H9 (cell line): ENCODE measurements at regions not wholly inside any gene's neighbourhood (a gene's known extent, or its start where the extent isn't known, plus 50 kb on each side); places are given as distances from the start of the nearest gene placed in this dataset.

Source experiments
- DNase-seq: peaks from one replicate; pipeline ENCODE4 v3.0.0-alpha.2; 2017
- H2AFZ ChIP-seq: one replicate; pipeline ENCODE4 v1.6.1; 2013; ENCODE audit warnings: mild to moderate bottlenecking, low read length, control low read depth, moderate library complexity
- H2AK5ac ChIP-seq: 2 replicates; pipeline ENCODE4 v1.6.1; 2013; ENCODE audit warnings: low read length, control low read depth, mixed read lengths; ENCODE audit not compliant: insufficient read length
- H2BK120ac ChIP-seq: one replicate; pipeline ENCODE4 v1.6.1; 2013; ENCODE audit warnings: low read depth, mild to moderate bottlenecking, low read length, control low read depth, inconsistent platforms; ENCODE audit not compliant: poor library complexity, severe bottlenecking
- H2BK12ac ChIP-seq: 2 replicates; pipeline ENCODE4 v1.6.1; 2013; ENCODE audit warnings: low read length, control low read depth, mixed read lengths, low read depth; ENCODE audit not compliant: insufficient read length
- H2BK15ac ChIP-seq: 2 replicates; pipeline ENCODE4 v1.6.1; 2013; ENCODE audit warnings: low read depth, low read length, control low read depth
- H2BK20ac ChIP-seq: one replicate; pipeline ENCODE4 v1.6.1; 2013; ENCODE audit warnings: low read depth, mild to moderate bottlenecking, low read length, control low read depth, inconsistent platforms; ENCODE audit not compliant: poor library complexity, severe bottlenecking
- H2BK5ac ChIP-seq: 2 replicates; pipeline ENCODE4 v1.6.1; 2013; ENCODE audit warnings: low read length, control low read depth, mixed read lengths; ENCODE audit not compliant: insufficient read length
- H3K14ac ChIP-seq: 2 replicates; pipeline ENCODE4 v1.6.1; 2013; ENCODE audit warnings: low read length, control low read depth; ENCODE audit not compliant: insufficient read depth
- H3K18ac ChIP-seq: 2 replicates; pipeline ENCODE4 v1.6.1; 2013; ENCODE audit warnings: low read depth, mild to moderate bottlenecking, mixed read lengths, low read length, control low read depth; ENCODE audit not compliant: insufficient read length
- H3K23ac ChIP-seq: 2 replicates; pipeline ENCODE4 v1.6.1; 2013; ENCODE audit warnings: low read length, control low read depth, mixed read lengths, low read depth; ENCODE audit not compliant: insufficient read length
- H3K23me2 ChIP-seq: 2 replicates; pipeline ENCODE4 v1.6.1; 2013; ENCODE audit warnings: low read depth, mild to moderate bottlenecking, mixed read lengths, low read length, control low read depth; ENCODE audit not compliant: insufficient read length, poor library complexity, severe bottlenecking
- H3K27ac ChIP-seq: 2 replicates; pipeline ENCODE4 v1.5.1; 2013; ENCODE audit warnings: low read length, control low read depth, mixed read lengths, low read depth; ENCODE audit not compliant: insufficient read length
- H3K27me3 ChIP-seq: 2 replicates; pipeline ENCODE4 v1.6.1; 2013; ENCODE audit warnings: low read length, control low read depth, inconsistent platforms; ENCODE audit not compliant: insufficient read depth
- H3K4ac ChIP-seq: 2 replicates; pipeline ENCODE4 v1.6.1; 2013; ENCODE audit warnings: low read depth, mild to moderate bottlenecking, control low read depth, inconsistent platforms, low read length, moderate library complexity
- H3K4me1 ChIP-seq: 2 replicates; pipeline ENCODE4 v1.6.1; 2013; ENCODE audit warnings: low read length, control low read depth, inconsistent platforms; ENCODE audit not compliant: insufficient read depth
- H3K4me2 ChIP-seq: 2 replicates; pipeline ENCODE4 v1.6.1; 2013; ENCODE audit warnings: low read length, control low read depth, mixed read lengths; ENCODE audit not compliant: insufficient read length, insufficient read depth
- H3K56ac ChIP-seq: 2 replicates; pipeline ENCODE4 v1.6.1; 2013; ENCODE audit warnings: low read depth, mild to moderate bottlenecking, mixed read lengths, low read length, control low read depth; ENCODE audit not compliant: insufficient read length
- H3K79me1 ChIP-seq: 2 replicates; pipeline ENCODE4 v1.6.1; 2013; ENCODE audit warnings: low read depth, mild to moderate bottlenecking, moderate library complexity, low read length, control low read depth, inconsistent platforms; ENCODE audit not compliant: insufficient read depth, poor library complexity, severe bottlenecking
- H3K79me2 ChIP-seq: 2 replicates; pipeline ENCODE4 v1.6.1; 2013; ENCODE audit warnings: low read length, control low read depth, inconsistent platforms; ENCODE audit not compliant: insufficient read depth
- H3K9ac ChIP-seq: 2 replicates; pipeline ENCODE4 v1.6.1; 2013; ENCODE audit warnings: low read length, control low read depth, mixed read lengths; ENCODE audit not compliant: insufficient read length; ENCODE audit errors: extremely low read depth
- H3K9me3 ChIP-seq: one replicate; pipeline ENCODE4 v1.6.1; 2013; ENCODE audit warnings: low read depth, low read length, inconsistent platforms; ENCODE audit not compliant: control insufficient read depth
- H3T11ph ChIP-seq: one replicate; pipeline ENCODE4 v1.6.1; 2013; ENCODE audit warnings: mild to moderate bottlenecking, low read length, control low read depth, inconsistent platforms
- H4K20me1 ChIP-seq: one replicate; pipeline ENCODE4 v1.6.1; 2013; ENCODE audit not compliant: control insufficient read depth, insufficient read length, insufficient read depth
- H4K5ac ChIP-seq: 2 replicates; pipeline ENCODE4 v1.6.1; 2013; ENCODE audit warnings: low read depth, mild to moderate bottlenecking, mixed read lengths, low read length, control low read depth; ENCODE audit not compliant: insufficient read length
- H4K8ac ChIP-seq: replicated peaks from 2 replicates; pipeline ENCODE4 v1.6.1; 2013; ENCODE audit warnings: low read length, control low read depth, mixed read lengths, low read depth; ENCODE audit not compliant: insufficient read length
- H4K91ac ChIP-seq: 2 replicates; pipeline ENCODE4 v1.6.1; 2013; ENCODE audit warnings: low read depth, mild to moderate bottlenecking, moderate library complexity, mixed read lengths, low read length, control low read depth; ENCODE audit not compliant: insufficient read length
- H3K27ac Mint-ChIP-seq, 3 experiments: 2 replicates in 2 of 3; 3 replicates in 1 of 3; pipeline ENCODE4 v1.8.0; 2020 to 2021; ENCODE audit warnings: mixed read lengths in 3 of 3, mild to moderate bottlenecking in 1 of 3, moderate library complexity in 1 of 3
- H3K27me3 Mint-ChIP-seq: 2 replicates; pipeline ENCODE4 v1.8.0; 2021; ENCODE audit warnings: low read depth, mild to moderate bottlenecking, moderate library complexity, mixed read lengths
- H3K36me3 Mint-ChIP-seq, 3 experiments: 2 replicates in 2 of 3; 3 replicates in 1 of 3; pipeline ENCODE4 v1.8.0; 2020 to 2021; ENCODE audit warnings: low read depth in 3 of 3, mixed read lengths in 3 of 3; ENCODE audit not compliant: insufficient read depth in 1 of 3
- H3K4me1 Mint-ChIP-seq, 2 experiments: 2 replicates each; pipeline ENCODE4 v1.8.0; 2020; ENCODE audit warnings: mixed read lengths in 2 of 2
- H3K4me3 Mint-ChIP-seq, 2 experiments: 2 replicates in 1 of 2; 3 replicates in 1 of 2; pipeline ENCODE4 v1.8.0; 2020 to 2021; ENCODE audit warnings: mild to moderate bottlenecking in 2 of 2, mixed read lengths in 2 of 2, moderate library complexity in 1 of 2
- H3K9me3 Mint-ChIP-seq, 2 experiments: 2 replicates in 1 of 2; 3 replicates in 1 of 2; pipeline ENCODE4 v1.8.0; 2020; ENCODE audit warnings: mild to moderate bottlenecking in 2 of 2, mixed read lengths in 2 of 2, moderate library complexity in 1 of 2
- CTCF ChIP-seq: fragments of 200-600 bp; sonication (generic); conservative IDR thresholded peaks from 3 replicates; pipeline ENCODE4 v1.8.0; 2021; ENCODE audit warnings: antibody characterized with exemption, mild to moderate bottlenecking
- WGBS: extraction: QIAGEN DNeasy Blood & Tissue Kit; methylation state at CpG from one replicate; pipeline ENCODE4 v1.1.7; 2013; ENCODE audit warnings: missing lambda C conversion rate, low lambda C conversion rate, mixed read lengths; ENCODE audit not compliant: insufficient read length; ENCODE audit errors: extremely low coverage; 5-methylcytosine and 5-hydroxymethylcytosine counted together

GRCh38 chr10:8985651-8986050, 931.2 kb downstream of the GATA3 start:
- Histone ChIP-seq H3K4me1 (0 out of 2 replicates have a peak, but pooled peaks cover 2% of the 10 kb centered on the region), H2BK12ac (no peak overlapping the region), H2BK120ac (no peak overlapping the region), H3K18ac (no peak overlapping the region), H3K27me3 (no peaks in the 10 kb centered on the region), H2BK15ac (no peak overlapping the region), H3K4me2 (no peak overlapping the region), H2BK20ac (no peak overlapping the region), H4K20me1 (no peaks in the 10 kb centered on the region), H3T11ph (no peak overlapping the region), H2AK5ac (no peak overlapping the region), H3K79me1 (no peaks in the 10 kb centered on the region), H2BK5ac (no peak overlapping the region), H3K23me2 (no peaks in the 10 kb centered on the region), H4K91ac (no peak overlapping the region), H3K56ac (no peak overlapping the region), H3K9me3 (no peaks in the 10 kb centered on the region), H3K14ac (no peak overlapping the region), H4K8ac (no peak overlapping the region), H3K79me2 (no peaks in the 10 kb centered on the region), H4K5ac (no peak overlapping the region), H3K23ac (no peak overlapping the region), H3K27ac (no peak overlapping the region), H2AFZ (no peak overlapping the region), H3K4ac (no peak overlapping the region), H3K9ac (no peak overlapping the region)
- Mint-ChIP-seq H3K36me3 (no peaks in the 10 kb centered on the region), H3K27me3 (no peaks in the 10 kb centered on the region), H3K4me3 (no peak overlapping the region), H3K27ac (peak overlapping the region in 1 of 3 experiments; percentile 45; a peak in 1 of 7 replicates), H3K4me1 (no peaks in the 10 kb centered on the region), H3K9me3 (no peaks in the 10 kb centered on the region)
- no CpG with 5 or more reads among the region's 2 CpGs for WGBS
- TF ChIP-seq CTCF = no peak
- DNase-seq = no peak
